HEK293 (cell line): ENCODE measurements at regions not wholly inside any gene's neighbourhood (a gene's known extent, or its start where the extent isn't known, plus 50 kb on each side); places are given as distances from the start of the nearest gene placed in this dataset.

ENCODE experiments used
- CTCF ChIA-PET: fragments of 350-600 bp; formaldehyde crosslinking; extraction: SDS; loops from one replicate; lab custom pipeline; 2021; ENCODE audit warnings: antibody characterized with exemption; lab: Yijun Ruan, JAX
- POLR2A ChIA-PET: fragments of 300-600 bp; formaldehyde crosslinking; extraction: SDS; loops from one replicate; lab custom pipeline; 2020; ENCODE audit warnings: antibody characterized with exemption, inconsistent platforms; lab: Yijun Ruan, JAX
- H3K27ac ChIP-seq: fragments of 200-500 bp; sonication (Bioruptor generic); 2 replicates; pipeline ENCODE4 v1.5.1; 2014; ENCODE audit warnings: low read depth, low read length, control low read depth, inconsistent platforms; ENCODE audit errors: extremely low read depth
- H3K36me3 ChIP-seq, 2 experiments: fragments of 200-500 bp in 1 of 2; sonication (Bioruptor generic) in 1 of 2; 1 replicate in 1 of 2; 2 replicates in 1 of 2; pipeline ENCODE4 v1.5.1; 2014 to 2017; ENCODE audit warnings: inconsistent platforms in 2 of 2, low read length in 2 of 2; ENCODE audit not compliant: control insufficient read depth in 2 of 2, insufficient read depth in 1 of 2
- H3K4me1 ChIP-seq: fragments of 200-500 bp; sonication (Bioruptor generic); 2 replicates; pipeline ENCODE4 v1.5.1; 2014; ENCODE audit warnings: mild to moderate bottlenecking, low read length, inconsistent platforms; ENCODE audit not compliant: control insufficient read depth, insufficient read depth
- H3K4me3 ChIP-seq: 2 replicates; pipeline ENCODE4 v1.5.1; 2011; ENCODE audit warnings: low read depth, mild to moderate bottlenecking, control low read depth, low read length, moderate library complexity
- H3K9me3 ChIP-seq: fragments of 200-500 bp; sonication (Bioruptor generic); 2 replicates; pipeline ENCODE4 v1.5.1; 2014; ENCODE audit warnings: low read depth, low read length, inconsistent platforms; ENCODE audit not compliant: control insufficient read depth, insufficient read depth
- GLIS2 ChIP-seq: fragments of 450-650 bp; formaldehyde crosslinking; IDR thresholded peaks from 2 replicates; pipeline ENCODE4 v1.5.1; 2016; ENCODE audit warnings: missing biosample characterization, missing genetic modification characterization
- OSR2 ChIP-seq: fragments of 450-650 bp; formaldehyde crosslinking; IDR thresholded peaks from 2 replicates; pipeline ENCODE4 v1.5.1; 2016; ENCODE audit warnings: missing biosample characterization, missing genetic modification characterization
- SP2 ChIP-seq: fragments of 450-650 bp; formaldehyde crosslinking; IDR thresholded peaks from 2 replicates; pipeline ENCODE4 v1.5.1; 2016; ENCODE audit warnings: missing biosample characterization, missing genetic modification characterization
- YY2 ChIP-seq: fragments of 450-650 bp; formaldehyde crosslinking; IDR thresholded peaks from 2 replicates; pipeline ENCODE4 v1.5.1; 2016; ENCODE audit warnings: missing biosample characterization, missing genetic modification characterization
- ZIC2 ChIP-seq: fragments of 450-650 bp; formaldehyde crosslinking; IDR thresholded peaks from 2 replicates; pipeline ENCODE4 v1.5.1; 2016; ENCODE audit warnings: missing biosample characterization, missing genetic modification characterization
- ZNF112 ChIP-seq: fragments of 450-650 bp; formaldehyde crosslinking; IDR thresholded peaks from 2 replicates; pipeline ENCODE4 v1.5.0; 2017; ENCODE audit warnings: missing biosample characterization, missing genetic modification characterization
- ZNF157 ChIP-seq: fragments of 450-650 bp; formaldehyde crosslinking; IDR thresholded peaks from 2 replicates; pipeline ENCODE4 v1.5.1; 2016; ENCODE audit warnings: missing biosample characterization, missing genetic modification characterization
- ZNF2 ChIP-seq: fragments of 450-650 bp; formaldehyde crosslinking; IDR thresholded peaks from 2 replicates; pipeline ENCODE4 v1.5.1; 2016; ENCODE audit warnings: missing biosample characterization, missing genetic modification characterization
- ZNF239 ChIP-seq: fragments of 450-650 bp; formaldehyde crosslinking; IDR thresholded peaks from 2 replicates; pipeline ENCODE4 v1.5.1; 2016; ENCODE audit warnings: missing biosample characterization, missing genetic modification characterization
- ZNF426 ChIP-seq: fragments of 450-650 bp; formaldehyde crosslinking; IDR thresholded peaks from 2 replicates; pipeline ENCODE4 v1.5.1; 2017; ENCODE audit warnings: missing biosample characterization, missing genetic modification characterization, mild to moderate bottlenecking, inconsistent platforms, moderate library complexity
- ZNF585B ChIP-seq: fragments of 450-650 bp; formaldehyde crosslinking; IDR thresholded peaks from 2 replicates; pipeline ENCODE4 v1.5.1; 2016; ENCODE audit warnings: missing biosample characterization, missing genetic modification characterization
- ZNF621 ChIP-seq: fragments of 450-650 bp; formaldehyde crosslinking; IDR thresholded peaks from 2 replicates; pipeline ENCODE4 v1.5.1; 2017; ENCODE audit warnings: missing biosample characterization, missing genetic modification characterization
- ZNF791 ChIP-seq: fragments of 450-650 bp; formaldehyde crosslinking; IDR thresholded peaks from 2 replicates; pipeline ENCODE4 v1.5.1; 2016; ENCODE audit warnings: missing biosample characterization, missing genetic modification characterization
- ZNF843 ChIP-seq: fragments of 450-650 bp; formaldehyde crosslinking; IDR thresholded peaks from 2 replicates; pipeline ENCODE4 v1.5.1; 2016; ENCODE audit warnings: missing biosample characterization, missing genetic modification characterization
- TF ChIP-seq, protein P1 (sequence below): fragments of 450-650 bp; formaldehyde crosslinking; IDR thresholded peaks from 2 replicates; pipeline ENCODE4 v1.5.1; 2016; ENCODE audit warnings: missing biosample characterization, missing genetic modification characterization
- TF ChIP-seq, protein P2 (sequence below): fragments of 450-650 bp; formaldehyde crosslinking; IDR thresholded peaks from 2 replicates; pipeline ENCODE4 v1.5.1; 2016; ENCODE audit warnings: missing biosample characterization, missing genetic modification characterization
- TF ChIP-seq, protein P3 (sequence below): IDR thresholded peaks from 2 replicates; pipeline ENCODE4 v1.6.1; 2011; ENCODE audit warnings: mild to moderate bottlenecking, low read depth, low read length, borderline replicate concordance

DNA sequence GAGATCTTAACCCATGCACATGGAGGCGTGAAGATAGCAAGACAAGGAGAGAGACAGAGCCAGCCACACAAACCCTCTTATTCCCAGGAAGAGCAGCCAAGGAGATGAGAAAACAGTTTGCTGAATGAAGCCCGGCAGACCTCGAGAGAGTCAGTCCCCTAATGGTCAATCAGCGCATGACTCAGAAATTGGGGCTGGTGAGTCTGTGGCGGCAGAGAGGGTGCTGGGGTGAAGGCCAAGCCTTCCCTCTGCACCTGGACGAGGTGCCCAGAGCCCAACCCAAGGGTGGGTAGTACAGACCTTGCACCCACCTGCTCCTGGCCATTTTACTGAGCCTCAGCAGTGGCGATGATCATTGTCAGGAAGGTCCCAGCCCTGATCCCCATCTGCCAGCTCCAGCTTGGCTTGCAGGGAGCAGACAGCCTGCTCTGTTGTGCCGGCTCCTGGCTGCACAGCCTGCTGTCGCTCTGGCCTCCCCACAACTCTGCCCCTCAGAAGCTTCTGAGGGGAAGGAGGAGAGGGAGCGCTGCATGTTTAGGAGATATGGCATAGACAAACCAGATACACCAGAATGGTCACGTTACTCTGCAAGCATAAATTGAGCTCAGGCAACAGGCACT is 256.6 kb downstream of the RPS24 start (continued):
- no peak for TF ChIP-seq ZNF621 (tag by site-specific recombination)
- no peak for TF ChIP-seq ZNF791 (tag by site-specific recombination)
- no peak for TF ChIP-seq ZNF157 (tag by site-specific recombination)
- no peak for TF ChIP-seq OSR2 (tag by site-specific recombination)
- TF ChIP-seq YY2 (tag by site-specific recombination): no peak

DNA sequence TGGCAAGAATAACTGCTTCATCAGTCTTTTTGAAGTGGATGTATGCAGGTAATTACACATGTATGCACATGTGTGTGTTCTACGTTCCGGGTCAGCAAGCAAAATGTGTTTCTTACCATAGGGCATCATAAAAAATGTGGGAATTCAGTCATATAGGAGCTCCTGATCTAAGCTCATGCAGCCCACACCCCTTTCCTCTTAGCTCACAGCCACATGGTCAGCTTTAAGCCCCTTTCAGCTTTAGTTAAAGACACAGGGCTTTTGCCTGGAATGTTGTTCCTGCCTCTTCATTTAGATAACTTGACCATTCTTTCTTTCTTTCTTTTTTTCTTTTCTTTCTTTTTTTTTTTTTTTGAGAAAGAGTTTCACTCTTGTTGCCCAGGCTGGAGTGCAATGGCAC is 258.1 kb downstream of the RPS24 start:
- Histone ChIP-seq H3K9me3 (no peaks in the 10 kb centered on the region), H3K4me1 (no peaks in the 10 kb centered on the region), H3K27ac (no peak overlapping the region), H3K36me3 (no peaks in the 10 kb centered on the region), H3K4me3 (no peak overlapping the region)
- ChIA-PET POLR2A (interaction anchor here (0.7 to 0.8 kb wide), 2 partner anchors 31 to 248 kb away, joined by 3 to 5 read pairs; no protein-coding TSS in a partner anchor), CTCF (interaction anchor here (0.6 to 0.9 kb wide), 3 partner anchors 11 to 179 kb away, joined by 3 to 5 read pairs (median 4); no protein-coding TSS in a partner anchor)
- no peak for TF ChIP-seq ZNF585B (tag by site-specific recombination)
- TF ChIP-seq, protein P1, sequence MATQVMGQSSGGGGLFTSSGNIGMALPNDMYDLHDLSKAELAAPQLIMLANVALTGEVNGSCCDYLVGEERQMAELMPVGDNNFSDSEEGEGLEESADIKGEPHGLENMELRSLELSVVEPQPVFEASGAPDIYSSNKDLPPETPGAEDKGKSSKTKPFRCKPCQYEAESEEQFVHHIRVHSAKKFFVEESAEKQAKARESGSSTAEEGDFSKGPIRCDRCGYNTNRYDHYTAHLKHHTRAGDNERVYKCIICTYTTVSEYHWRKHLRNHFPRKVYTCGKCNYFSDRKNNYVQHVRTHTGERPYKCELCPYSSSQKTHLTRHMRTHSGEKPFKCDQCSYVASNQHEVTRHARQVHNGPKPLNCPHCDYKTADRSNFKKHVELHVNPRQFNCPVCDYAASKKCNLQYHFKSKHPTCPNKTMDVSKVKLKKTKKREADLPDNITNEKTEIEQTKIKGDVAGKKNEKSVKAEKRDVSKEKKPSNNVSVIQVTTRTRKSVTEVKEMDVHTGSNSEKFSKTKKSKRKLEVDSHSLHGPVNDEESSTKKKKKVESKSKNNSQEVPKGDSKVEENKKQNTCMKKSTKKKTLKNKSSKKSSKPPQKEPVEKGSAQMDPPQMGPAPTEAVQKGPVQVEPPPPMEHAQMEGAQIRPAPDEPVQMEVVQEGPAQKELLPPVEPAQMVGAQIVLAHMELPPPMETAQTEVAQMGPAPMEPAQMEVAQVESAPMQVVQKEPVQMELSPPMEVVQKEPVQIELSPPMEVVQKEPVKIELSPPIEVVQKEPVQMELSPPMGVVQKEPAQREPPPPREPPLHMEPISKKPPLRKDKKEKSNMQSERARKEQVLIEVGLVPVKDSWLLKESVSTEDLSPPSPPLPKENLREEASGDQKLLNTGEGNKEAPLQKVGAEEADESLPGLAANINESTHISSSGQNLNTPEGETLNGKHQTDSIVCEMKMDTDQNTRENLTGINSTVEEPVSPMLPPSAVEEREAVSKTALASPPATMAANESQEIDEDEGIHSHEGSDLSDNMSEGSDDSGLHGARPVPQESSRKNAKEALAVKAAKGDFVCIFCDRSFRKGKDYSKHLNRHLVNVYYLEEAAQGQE (tag by site-specific recombination): no peak
- no peak for TF ChIP-seq GLIS2 (tag by site-specific recombination)
- no peak for TF ChIP-seq ZNF112
- TF ChIP-seq, protein P2, sequence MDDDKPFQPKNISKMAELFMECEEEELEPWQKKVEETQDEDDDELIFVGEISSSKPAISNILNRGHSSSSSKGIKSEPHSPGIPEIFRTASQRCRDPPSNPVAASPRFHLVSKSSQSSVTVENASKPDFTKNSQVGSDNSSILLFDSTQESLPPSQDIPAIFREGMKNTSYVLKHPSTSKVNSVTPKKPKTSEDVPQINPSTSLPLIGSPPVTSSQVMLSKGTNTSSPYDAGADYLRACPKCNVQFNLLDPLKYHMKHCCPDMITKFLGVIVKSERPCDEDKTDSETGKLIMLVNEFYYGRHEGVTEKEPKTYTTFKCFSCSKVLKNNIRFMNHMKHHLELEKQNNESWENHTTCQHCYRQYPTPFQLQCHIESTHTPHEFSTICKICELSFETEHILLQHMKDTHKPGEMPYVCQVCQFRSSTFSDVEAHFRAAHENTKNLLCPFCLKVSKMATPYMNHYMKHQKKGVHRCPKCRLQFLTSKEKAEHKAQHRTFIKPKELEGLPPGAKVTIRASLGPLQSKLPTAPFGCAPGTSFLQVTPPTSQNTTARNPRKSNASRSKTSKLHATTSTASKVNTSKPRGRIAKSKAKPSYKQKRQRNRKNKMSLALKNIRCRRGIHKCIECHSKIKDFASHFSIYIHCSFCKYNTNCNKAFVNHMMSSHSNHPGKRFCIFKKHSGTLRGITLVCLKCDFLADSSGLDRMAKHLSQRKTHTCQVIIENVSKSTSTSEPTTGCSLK (tag by site-specific recombination): no peak
- TF ChIP-seq ZNF2 (tag by site-specific recombination): no peak
- TF ChIP-seq ZNF426 (tag by site-specific recombination): no peak
- TF ChIP-seq, protein P3, sequence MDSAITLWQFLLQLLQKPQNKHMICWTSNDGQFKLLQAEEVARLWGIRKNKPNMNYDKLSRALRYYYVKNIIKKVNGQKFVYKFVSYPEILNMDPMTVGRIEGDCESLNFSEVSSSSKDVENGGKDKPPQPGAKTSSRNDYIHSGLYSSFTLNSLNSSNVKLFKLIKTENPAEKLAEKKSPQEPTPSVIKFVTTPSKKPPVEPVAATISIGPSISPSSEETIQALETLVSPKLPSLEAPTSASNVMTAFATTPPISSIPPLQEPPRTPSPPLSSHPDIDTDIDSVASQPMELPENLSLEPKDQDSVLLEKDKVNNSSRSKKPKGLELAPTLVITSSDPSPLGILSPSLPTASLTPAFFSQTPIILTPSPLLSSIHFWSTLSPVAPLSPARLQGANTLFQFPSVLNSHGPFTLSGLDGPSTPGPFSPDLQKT: no peak
- TF ChIP-seq ZIC2 (tag by site-specific recombination): no peak
- no peak for TF ChIP-seq SP2 (tag by site-specific recombination)
- TF ChIP-seq ZNF239: no peak
- TF ChIP-seq ZNF843 (tag by site-specific recombination): no peak
